Neural crest cell (in vitro differentiated cells): ENCODE measurements at regions not wholly inside any gene's neighbourhood (a gene's known extent, or its start where the extent isn't known, plus 50 kb on each side); places are given as distances from the start of the nearest gene placed in this dataset.
A peak's percentile ranks its signal among the peaks of the same experiment; 100 is the strongest.
"Not testable (repeated sequence)": the region's sequence is repeated elsewhere in the genome, so short reads cannot be mapped to it uniquely, and the experiment has no call there.

Experiments
- DNase-seq: peaks from one replicate; pipeline ENCODE4 v3.0.0; 2021; ENCODE audit warnings: low read depth, mixed read lengths, low spot score
- H3K27ac Mint-ChIP-seq: one replicate; pipeline ENCODE4 v1.8.0; 2021; ENCODE audit warnings: mild to moderate bottlenecking, mixed read lengths; ENCODE audit not compliant: unreplicated experiment
- H3K27me3 Mint-ChIP-seq: 2 replicates; pipeline ENCODE4 v1.8.0; 2021; ENCODE audit warnings: low read depth, mild to moderate bottlenecking, mixed read lengths
- H3K36me3 Mint-ChIP-seq: 2 replicates; pipeline ENCODE4 v1.8.0; 2021; ENCODE audit warnings: low read depth, mild to moderate bottlenecking, mixed read lengths
- H3K4me1 Mint-ChIP-seq: 2 replicates; pipeline ENCODE4 v1.8.0; 2021; ENCODE audit warnings: mixed read lengths
- H3K4me3 Mint-ChIP-seq: one replicate; pipeline ENCODE4 v1.8.0; 2021; ENCODE audit warnings: mild to moderate bottlenecking, mixed read lengths
- H3K9me3 Mint-ChIP-seq: 2 replicates; pipeline ENCODE4 v1.8.0; 2021; ENCODE audit warnings: mixed read lengths
- CTCF ChIP-seq: fragments of 200-600 bp; sonication (generic); conservative IDR thresholded peaks from 2 replicates; pipeline ENCODE4 v1.5.0; 2021; ENCODE audit warnings: antibody characterized with exemption, mild to moderate bottlenecking

GRCh38 chr11:94235772-94236171 lies 68.6 kb upstream of the IZUMO1R start:
- H3K36me3 Mint-ChIP-seq, H3K27me3 Mint-ChIP-seq, H3K27ac Mint-ChIP-seq: not testable (repeated sequence)

GRCh38 chr11:94236416-94236815 lies 68.0 kb upstream of the IZUMO1R start:
- not testable (repeated sequence) for H3K4me3 Mint-ChIP-seq, H3K27me3 Mint-ChIP-seq, H3K9me3 Mint-ChIP-seq, H3K27ac Mint-ChIP-seq, H3K4me1 Mint-ChIP-seq, DNase-seq, H3K36me3 Mint-ChIP-seq

More at GRCh38 chr11:94235772-94236171, 68.6 kb upstream of the IZUMO1R start:
- not testable (repeated sequence) for H3K9me3 Mint-ChIP-seq, H3K4me3 Mint-ChIP-seq, H3K4me1 Mint-ChIP-seq, DNase-seq

GRCh38 chr11:94237447-94238153 lies 66.8 kb upstream of the IZUMO1R start:
- H3K36me3 Mint-ChIP-seq, H3K27ac Mint-ChIP-seq, H3K27me3 Mint-ChIP-seq, H3K4me3 Mint-ChIP-seq, H3K4me1 Mint-ChIP-seq, H3K9me3 Mint-ChIP-seq: not testable (repeated sequence)
- peak; percentile 23 for DNase-seq

GRCh38 chr11:94238154-94238735 lies 66.1 kb upstream of the IZUMO1R start:
- H3K9me3 Mint-ChIP-seq, H3K27me3 Mint-ChIP-seq, H3K36me3 Mint-ChIP-seq, H3K4me3 Mint-ChIP-seq, H3K27ac Mint-ChIP-seq, DNase-seq, H3K4me1 Mint-ChIP-seq: not testable (repeated sequence)

GRCh38 chr11:94238774-94239173 lies 65.6 kb upstream of the IZUMO1R start:
- H3K4me3 Mint-ChIP-seq, H3K27me3 Mint-ChIP-seq, DNase-seq, H3K27ac Mint-ChIP-seq, H3K36me3 Mint-ChIP-seq, H3K4me1 Mint-ChIP-seq, H3K9me3 Mint-ChIP-seq: not testable (repeated sequence)

GRCh38 chr11:94241896-94242295 lies 62.5 kb upstream of the IZUMO1R start:
- Mint-ChIP-seq H3K4me3 (no peak overlapping the region), H3K4me1 (no peaks in the 10 kb centered on the region), H3K27ac (no peak overlapping the region), H3K9me3 (no peaks in the 10 kb centered on the region), H3K27me3 (no peaks in the 10 kb centered on the region), H3K36me3 (no peaks in the 10 kb centered on the region)
- DNase-seq: no peak
- TF ChIP-seq CTCF: no peak

GRCh38 chr11:94243571-94244515 lies 60.5 kb upstream of the IZUMO1R start:
- H3K27ac Mint-ChIP-seq: no peak overlapping the region
- DNase-seq: no peak
- no peak for TF ChIP-seq CTCF
- H3K9me3 Mint-ChIP-seq: no peaks in the 10 kb centered on the region
- H3K4me1 Mint-ChIP-seq: no peaks in the 10 kb centered on the region
- H3K36me3 Mint-ChIP-seq: no peaks in the 10 kb centered on the region
- no peak overlapping the region for H3K4me3 Mint-ChIP-seq
- H3K27me3 Mint-ChIP-seq: no peaks in the 10 kb centered on the region

GRCh38 chr11:94245121-94245520 lies 59.3 kb upstream of the IZUMO1R start:
- no peaks in the 10 kb centered on the region for H3K4me1 Mint-ChIP-seq
- no peak for TF ChIP-seq CTCF
- H3K27ac Mint-ChIP-seq: no peak overlapping the region

GRCh38 chr11:94248301-94248700 lies 56.1 kb upstream of the IZUMO1R start:
- not testable (repeated sequence) for H3K27me3 Mint-ChIP-seq, H3K36me3 Mint-ChIP-seq, DNase-seq, H3K9me3 Mint-ChIP-seq, H3K27ac Mint-ChIP-seq, H3K4me1 Mint-ChIP-seq, H3K4me3 Mint-ChIP-seq

More at GRCh38 chr11:94245121-94245520, 59.3 kb upstream of the IZUMO1R start:
- no peak overlapping the region for H3K4me3 Mint-ChIP-seq
- no peak for DNase-seq
- no peaks in the 10 kb centered on the region for H3K36me3 Mint-ChIP-seq
- H3K9me3 Mint-ChIP-seq: no peaks in the 10 kb centered on the region
- H3K27me3 Mint-ChIP-seq: no peaks in the 10 kb centered on the region
